ENCODE measurements at regions not wholly inside any gene's neighbourhood (a gene's known extent, or its start where the extent isn't known, plus 50 kb on each side); places are given as distances from the start of the nearest gene placed in this dataset.

GRCh38 chr17:14454746-14455145, 153.9 kb downstream of the HS3ST3B1 start:
- TF ChIP-seq CTCF (IDR thresholded peaks at IDR 0.05) (no peak), POLR2A (IDR thresholded peaks at IDR 0.05) (no peak)

Data from Peyer's patch (tissue), 4 donors.